ENCODE measurements at regions not wholly inside any gene's neighbourhood (a gene's known extent, or its start where the extent isn't known, plus 50 kb on each side); places are given as distances from the start of the nearest gene placed in this dataset.

DNA sequence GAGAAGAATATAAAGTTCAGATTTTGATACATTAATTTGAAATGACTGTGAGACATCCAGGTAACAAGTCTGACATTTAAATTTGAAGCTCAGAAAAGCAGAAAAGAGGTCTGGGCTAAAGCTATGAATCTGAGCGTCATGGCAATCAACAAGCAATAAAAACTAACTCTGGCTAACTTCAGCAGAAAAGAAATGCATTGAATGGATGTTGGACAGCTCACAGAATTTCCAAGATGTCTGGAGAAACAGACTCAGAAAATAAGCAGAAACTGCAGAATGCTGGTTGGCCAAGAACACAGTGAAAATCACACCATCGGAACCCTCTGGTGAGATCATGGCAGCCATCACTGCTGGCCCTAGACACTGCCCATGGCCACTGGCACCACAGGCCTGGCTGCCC, 366.6 kb downstream of the METTL4 start:
- TF ChIP-seq ARNTL (CRISPR knock-in tag; IDR thresholded peaks at IDR 0.05; ENCODE audit: borderline replicate concordance, low read depth) (no peak), ZFP3 (CRISPR knock-in tag; IDR thresholded peaks at IDR 0.05) (no peak), ZNF565 (CRISPR knock-in tag; conservative IDR thresholded peaks at IDR 0.05; ENCODE audit: low read depth) (no peak), SNAI2 (CRISPR knock-in tag; IDR thresholded peaks at IDR 0.05) (no peak)
- TF ChIP-seq, protein P1, sequence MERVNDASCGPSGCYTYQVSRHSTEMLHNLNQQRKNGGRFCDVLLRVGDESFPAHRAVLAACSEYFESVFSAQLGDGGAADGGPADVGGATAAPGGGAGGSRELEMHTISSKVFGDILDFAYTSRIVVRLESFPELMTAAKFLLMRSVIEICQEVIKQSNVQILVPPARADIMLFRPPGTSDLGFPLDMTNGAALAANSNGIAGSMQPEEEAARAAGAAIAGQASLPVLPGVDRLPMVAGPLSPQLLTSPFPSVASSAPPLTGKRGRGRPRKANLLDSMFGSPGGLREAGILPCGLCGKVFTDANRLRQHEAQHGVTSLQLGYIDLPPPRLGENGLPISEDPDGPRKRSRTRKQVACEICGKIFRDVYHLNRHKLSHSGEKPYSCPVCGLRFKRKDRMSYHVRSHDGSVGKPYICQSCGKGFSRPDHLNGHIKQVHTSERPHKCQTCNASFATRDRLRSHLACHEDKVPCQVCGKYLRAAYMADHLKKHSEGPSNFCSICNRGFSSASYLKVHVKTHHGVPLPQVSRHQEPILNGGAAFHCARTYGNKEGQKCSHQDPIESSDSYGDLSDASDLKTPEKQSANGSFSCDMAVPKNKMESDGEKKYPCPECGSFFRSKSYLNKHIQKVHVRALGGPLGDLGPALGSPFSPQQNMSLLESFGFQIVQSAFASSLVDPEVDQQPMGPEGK (CRISPR knock-in tag; IDR thresholded peaks at IDR 0.05; ENCODE audit: borderline replicate concordance), result no peak
- TF ChIP-seq, protein P2, sequence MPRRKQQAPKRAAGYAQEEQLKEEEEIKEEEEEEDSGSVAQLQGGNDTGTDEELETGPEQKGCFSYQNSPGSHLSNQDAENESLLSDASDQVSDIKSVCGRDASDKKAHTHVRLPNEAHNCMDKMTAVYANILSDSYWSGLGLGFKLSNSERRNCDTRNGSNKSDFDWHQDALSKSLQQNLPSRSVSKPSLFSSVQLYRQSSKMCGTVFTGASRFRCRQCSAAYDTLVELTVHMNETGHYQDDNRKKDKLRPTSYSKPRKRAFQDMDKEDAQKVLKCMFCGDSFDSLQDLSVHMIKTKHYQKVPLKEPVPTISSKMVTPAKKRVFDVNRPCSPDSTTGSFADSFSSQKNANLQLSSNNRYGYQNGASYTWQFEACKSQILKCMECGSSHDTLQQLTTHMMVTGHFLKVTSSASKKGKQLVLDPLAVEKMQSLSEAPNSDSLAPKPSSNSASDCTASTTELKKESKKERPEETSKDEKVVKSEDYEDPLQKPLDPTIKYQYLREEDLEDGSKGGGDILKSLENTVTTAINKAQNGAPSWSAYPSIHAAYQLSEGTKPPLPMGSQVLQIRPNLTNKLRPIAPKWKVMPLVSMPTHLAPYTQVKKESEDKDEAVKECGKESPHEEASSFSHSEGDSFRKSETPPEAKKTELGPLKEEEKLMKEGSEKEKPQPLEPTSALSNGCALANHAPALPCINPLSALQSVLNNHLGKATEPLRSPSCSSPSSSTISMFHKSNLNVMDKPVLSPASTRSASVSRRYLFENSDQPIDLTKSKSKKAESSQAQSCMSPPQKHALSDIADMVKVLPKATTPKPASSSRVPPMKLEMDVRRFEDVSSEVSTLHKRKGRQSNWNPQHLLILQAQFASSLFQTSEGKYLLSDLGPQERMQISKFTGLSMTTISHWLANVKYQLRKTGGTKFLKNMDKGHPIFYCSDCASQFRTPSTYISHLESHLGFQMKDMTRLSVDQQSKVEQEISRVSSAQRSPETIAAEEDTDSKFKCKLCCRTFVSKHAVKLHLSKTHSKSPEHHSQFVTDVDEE (CRISPR knock-in tag; IDR thresholded peaks at IDR 0.05), result no peak
- TF ChIP-seq, protein P3, sequence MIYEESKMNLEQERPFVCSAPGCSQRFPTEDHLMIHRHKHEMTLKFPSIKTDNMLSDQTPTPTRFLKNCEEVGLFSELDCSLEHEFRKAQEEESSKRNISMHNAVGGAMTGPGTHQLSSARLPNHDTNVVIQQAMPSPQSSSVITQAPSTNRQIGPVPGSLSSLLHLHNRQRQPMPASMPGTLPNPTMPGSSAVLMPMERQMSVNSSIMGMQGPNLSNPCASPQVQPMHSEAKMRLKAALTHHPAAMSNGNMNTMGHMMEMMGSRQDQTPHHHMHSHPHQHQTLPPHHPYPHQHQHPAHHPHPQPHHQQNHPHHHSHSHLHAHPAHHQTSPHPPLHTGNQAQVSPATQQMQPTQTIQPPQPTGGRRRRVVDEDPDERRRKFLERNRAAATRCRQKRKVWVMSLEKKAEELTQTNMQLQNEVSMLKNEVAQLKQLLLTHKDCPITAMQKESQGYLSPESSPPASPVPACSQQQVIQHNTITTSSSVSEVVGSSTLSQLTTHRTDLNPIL (CRISPR knock-in tag; IDR thresholded peaks at IDR 0.05; ENCODE audit: low read depth), result no peak
- TF ChIP-seq, protein P4, sequence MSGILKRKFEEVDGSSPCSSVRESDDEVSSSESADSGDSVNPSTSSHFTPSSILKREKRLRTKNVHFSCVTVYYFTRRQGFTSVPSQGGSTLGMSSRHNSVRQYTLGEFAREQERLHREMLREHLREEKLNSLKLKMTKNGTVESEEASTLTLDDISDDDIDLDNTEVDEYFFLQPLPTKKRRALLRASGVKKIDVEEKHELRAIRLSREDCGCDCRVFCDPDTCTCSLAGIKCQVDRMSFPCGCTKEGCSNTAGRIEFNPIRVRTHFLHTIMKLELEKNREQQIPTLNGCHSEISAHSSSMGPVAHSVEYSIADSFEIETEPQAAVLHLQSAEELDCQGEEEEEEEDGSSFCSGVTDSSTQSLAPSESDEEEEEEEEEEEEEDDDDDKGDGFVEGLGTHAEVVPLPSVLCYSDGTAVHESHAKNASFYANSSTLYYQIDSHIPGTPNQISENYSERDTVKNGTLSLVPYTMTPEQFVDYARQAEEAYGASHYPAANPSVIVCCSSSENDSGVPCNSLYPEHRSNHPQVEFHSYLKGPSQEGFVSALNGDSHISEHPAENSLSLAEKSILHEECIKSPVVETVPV (CRISPR knock-in tag; IDR thresholded peaks at IDR 0.05), result no peak

All from SK-N-SH treated with all-trans-retinoic acid at 6 μM for 48 hours (cell line).